22Rv1 (cell line): ENCODE measurements at regions not wholly inside any gene's neighbourhood (a gene's known extent, or its start where the extent isn't known, plus 50 kb on each side); places are given as distances from the start of the nearest gene placed in this dataset.

Experiments used
- ZFX ChIP-seq: fragments of 450-650 bp; IDR thresholded peaks from 2 replicates; pipeline ENCODE4 v1.6.1; 2017; ENCODE audit warnings: antibody characterized with exemption, borderline replicate concordance
- TF ChIP-seq, protein P1 (sequence below): fragments of 450-650 bp; IDR thresholded peaks from 2 replicates; pipeline ENCODE4 v1.5.1; 2017; ENCODE audit warnings: mild to moderate bottlenecking

GRCh38 chr3:20256144-20256543 is 70.1 kb upstream of the SGO1 start:
- TF ChIP-seq, protein P1, sequence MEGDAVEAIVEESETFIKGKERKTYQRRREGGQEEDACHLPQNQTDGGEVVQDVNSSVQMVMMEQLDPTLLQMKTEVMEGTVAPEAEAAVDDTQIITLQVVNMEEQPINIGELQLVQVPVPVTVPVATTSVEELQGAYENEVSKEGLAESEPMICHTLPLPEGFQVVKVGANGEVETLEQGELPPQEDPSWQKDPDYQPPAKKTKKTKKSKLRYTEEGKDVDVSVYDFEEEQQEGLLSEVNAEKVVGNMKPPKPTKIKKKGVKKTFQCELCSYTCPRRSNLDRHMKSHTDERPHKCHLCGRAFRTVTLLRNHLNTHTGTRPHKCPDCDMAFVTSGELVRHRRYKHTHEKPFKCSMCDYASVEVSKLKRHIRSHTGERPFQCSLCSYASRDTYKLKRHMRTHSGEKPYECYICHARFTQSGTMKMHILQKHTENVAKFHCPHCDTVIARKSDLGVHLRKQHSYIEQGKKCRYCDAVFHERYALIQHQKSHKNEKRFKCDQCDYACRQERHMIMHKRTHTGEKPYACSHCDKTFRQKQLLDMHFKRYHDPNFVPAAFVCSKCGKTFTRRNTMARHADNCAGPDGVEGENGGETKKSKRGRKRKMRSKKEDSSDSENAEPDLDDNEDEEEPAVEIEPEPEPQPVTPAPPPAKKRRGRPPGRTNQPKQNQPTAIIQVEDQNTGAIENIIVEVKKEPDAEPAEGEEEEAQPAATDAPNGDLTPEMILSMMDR = no peak
- no peak for TF ChIP-seq ZFX
